K562 (cell line): ENCODE measurements at regions not wholly inside any gene's neighbourhood (a gene's known extent, or its start where the extent isn't known, plus 50 kb on each side); places are given as distances from the start of the nearest gene placed in this dataset.

Experiments used
- DMBX1 ChIP-seq: fragments of 250-450 bp; sonication (Bioruptor Pico); IDR thresholded peaks from 2 replicates; pipeline ENCODE4 v1.8.0; 2022; ENCODE audit warnings: inconsistent platforms, mild to moderate bottlenecking, moderate library complexity, borderline replicate concordance
- EWSR1 ChIP-seq: fragments of 450-650 bp; IDR thresholded peaks from 2 replicates; pipeline ENCODE4 v1.6.1; 2018; ENCODE audit warnings: borderline replicate concordance, mild to moderate bottlenecking, low read depth, moderate library complexity; ENCODE audit not compliant: partially characterized antibody
- HLTF ChIP-seq: fragments of 450-650 bp; IDR thresholded peaks from 2 replicates; pipeline ENCODE4 v1.6.1; 2016
- HMG20A ChIP-seq: fragments of 450-650 bp; formaldehyde crosslinking; conservative IDR thresholded peaks from 2 replicates; pipeline ENCODE4 v1.4.0; 2020; ENCODE audit warnings: mild to moderate bottlenecking, mixed read lengths
- KLF13 ChIP-seq: fragments of 450-650 bp; IDR thresholded peaks from 2 replicates; pipeline ENCODE4 v1.6.1; 2016; ENCODE audit warnings: missing genetic modification characterization, low read depth, mild to moderate bottlenecking, missing compliant biosample characterization, moderate library complexity, borderline replicate concordance
- MCM5 ChIP-seq: fragments of 450-650 bp; IDR thresholded peaks from 2 replicates; pipeline ENCODE4 v1.6.1; 2016; ENCODE audit warnings: low read depth
- MCM7 ChIP-seq, 2 experiments: fragments of 450-650 bp; IDR thresholded peaks; 2 replicates each; pipeline ENCODE4 v1.6.1; 2016 to 2018
- NRF1 ChIP-seq, 2 experiments: fragments of 450-650 bp; IDR thresholded peaks in 1 of 2; conservative IDR thresholded peaks in 1 of 2; 2 replicates each; pipeline ENCODE4 v1.6.1; 2014; ENCODE audit warnings: mild to moderate bottlenecking in 2 of 2
- PHB ChIP-seq: fragments of 250-450 bp; sonication (Bioruptor Pico); IDR thresholded peaks from 2 replicates; pipeline ENCODE4 v1.5.0; 2021
- RUNX1 ChIP-seq: sonication (generic); IDR thresholded peaks from 2 replicates; pipeline ENCODE4 v1.6.1; 2016; ENCODE audit warnings: antibody characterized with exemption, low read depth
- TGIF2 ChIP-seq: sonication (generic); formaldehyde crosslinking; IDR thresholded peaks from 2 replicates; pipeline ENCODE4 v1.8.1; 2022; ENCODE audit warnings: mild to moderate bottlenecking, missing genetic modification reagents, moderate library complexity
- THRB ChIP-seq: fragments of 450-650 bp; formaldehyde crosslinking; conservative IDR thresholded peaks from 2 replicates; pipeline ENCODE4 v1.4.0; 2022; ENCODE audit warnings: mild to moderate bottlenecking, missing genetic modification characterization
- XRCC4 ChIP-seq: IDR thresholded peaks from one replicate; pipeline ENCODE4 v1.6.1; 2011; ENCODE audit not compliant: insufficient read depth, insufficient read length; ENCODE audit errors: extremely low read depth
- ZNF124 ChIP-seq: sonication (generic); formaldehyde crosslinking; IDR thresholded peaks from 2 replicates; pipeline ENCODE4 v1.8.1; 2022; ENCODE audit warnings: missing genetic modification reagents
- TF ChIP-seq, protein P1 (sequence below): fragments of 250-450 bp; sonication (Bioruptor Pico); IDR thresholded peaks from 2 replicates; pipeline ENCODE4 v1.4.0; 2020; ENCODE audit warnings: mild to moderate bottlenecking
- TF ChIP-seq, protein P2 (sequence below), 2 experiments: fragments of 450-650 bp; formaldehyde crosslinking in 1 of 2; IDR thresholded peaks; 2 replicates each; pipeline versions ENCODE4 v1.4.0 to v1.6.1; 2014 to 2020; ENCODE audit warnings: mild to moderate bottlenecking in 2 of 2, borderline replicate concordance in 1 of 2, low read depth in 1 of 2

DNA sequence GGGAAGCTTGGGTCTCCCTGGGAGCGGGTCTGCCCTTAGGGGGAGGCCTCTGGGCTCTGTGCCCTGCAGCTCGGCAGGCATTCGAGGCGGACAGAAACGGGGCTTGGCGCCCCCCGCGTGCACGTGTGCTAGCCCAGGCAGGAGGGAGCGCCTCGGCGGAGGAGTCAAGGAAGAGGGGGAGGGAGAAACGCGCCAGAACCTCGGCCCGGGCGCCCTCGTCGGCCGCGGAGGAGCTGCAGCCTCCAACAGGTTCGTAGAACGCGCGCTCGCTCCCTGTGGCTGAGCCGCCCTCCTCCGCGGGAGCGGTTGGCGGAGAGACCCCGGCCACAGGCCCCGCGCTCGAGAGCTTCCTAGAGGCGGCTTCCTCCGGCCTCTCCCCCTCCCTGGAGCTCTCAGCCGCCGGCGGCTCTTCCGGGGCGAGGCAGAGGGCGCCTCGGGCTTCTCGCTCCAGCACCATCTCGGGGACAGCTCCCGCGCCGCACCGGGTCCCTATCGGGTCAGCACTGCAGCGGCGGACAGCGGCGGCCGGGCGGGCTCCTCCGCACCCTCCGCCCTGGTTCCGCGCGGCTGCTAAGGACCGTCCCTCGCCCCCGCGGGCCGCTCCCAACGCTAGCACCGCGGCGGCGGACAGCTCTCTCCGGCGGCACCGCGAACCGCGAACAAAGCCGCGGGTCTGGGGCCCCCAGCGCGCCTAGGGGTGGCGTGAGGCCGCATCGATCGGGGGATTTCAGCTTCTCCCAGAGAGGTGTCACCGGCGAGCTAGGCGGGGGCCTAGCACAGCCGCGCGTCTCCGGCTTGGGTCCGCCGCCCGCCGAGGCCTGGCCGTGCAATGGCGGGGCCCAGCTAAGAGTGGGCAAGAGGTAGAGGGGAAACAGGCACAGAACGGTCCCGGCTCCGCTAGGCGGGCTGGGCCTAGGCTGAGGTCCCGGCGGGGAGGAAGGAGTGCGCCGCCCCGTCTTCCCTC lies 74.6 kb upstream of the CPLX2 start (continued):
- TF ChIP-seq, protein P1, sequence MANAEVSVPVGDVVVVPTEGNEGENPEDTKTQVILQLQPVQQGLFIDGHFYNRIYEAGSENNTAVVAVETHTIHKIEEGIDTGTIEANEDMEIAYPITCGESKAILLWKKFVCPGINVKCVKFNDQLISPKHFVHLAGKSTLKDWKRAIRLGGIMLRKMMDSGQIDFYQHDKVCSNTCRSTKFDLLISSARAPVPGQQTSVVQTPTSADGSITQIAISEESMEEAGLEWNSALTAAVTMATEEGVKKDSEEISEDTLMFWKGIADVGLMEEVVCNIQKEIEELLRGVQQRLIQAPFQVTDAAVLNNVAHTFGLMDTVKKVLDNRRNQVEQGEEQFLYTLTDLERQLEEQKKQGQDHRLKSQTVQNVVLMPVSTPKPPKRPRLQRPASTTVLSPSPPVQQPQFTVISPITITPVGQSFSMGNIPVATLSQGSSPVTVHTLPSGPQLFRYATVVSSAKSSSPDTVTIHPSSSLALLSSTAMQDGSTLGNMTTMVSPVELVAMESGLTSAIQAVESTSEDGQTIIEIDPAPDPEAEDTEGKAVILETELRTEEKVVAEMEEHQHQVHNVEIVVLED (CRISPR knock-in tag), result no peak
- 0 out of 4 replicates have a peak, but pooled peaks of 1 of the 2 experiments have one; percentile 12 for TF ChIP-seq NRF1 (conservative IDR thresholded peaks at IDR 0.05 in 1 of 2, IDR thresholded peaks at IDR 0.05 in 1 of 2)
- TF ChIP-seq HLTF, result no peak
- TF ChIP-seq TGIF2 (CRISPR knock-in tag), result peak; percentile 99
- TF ChIP-seq DMBX1 (CRISPR knock-in tag), result peak; percentile 97
- no peak for TF ChIP-seq MCM5
- no peak for TF ChIP-seq RUNX1
- no peak for TF ChIP-seq PHB
- peak; percentile 42; the same call in 1 of the 2 replicates for TF ChIP-seq KLF13 (tag)
- TF ChIP-seq, protein P2, sequence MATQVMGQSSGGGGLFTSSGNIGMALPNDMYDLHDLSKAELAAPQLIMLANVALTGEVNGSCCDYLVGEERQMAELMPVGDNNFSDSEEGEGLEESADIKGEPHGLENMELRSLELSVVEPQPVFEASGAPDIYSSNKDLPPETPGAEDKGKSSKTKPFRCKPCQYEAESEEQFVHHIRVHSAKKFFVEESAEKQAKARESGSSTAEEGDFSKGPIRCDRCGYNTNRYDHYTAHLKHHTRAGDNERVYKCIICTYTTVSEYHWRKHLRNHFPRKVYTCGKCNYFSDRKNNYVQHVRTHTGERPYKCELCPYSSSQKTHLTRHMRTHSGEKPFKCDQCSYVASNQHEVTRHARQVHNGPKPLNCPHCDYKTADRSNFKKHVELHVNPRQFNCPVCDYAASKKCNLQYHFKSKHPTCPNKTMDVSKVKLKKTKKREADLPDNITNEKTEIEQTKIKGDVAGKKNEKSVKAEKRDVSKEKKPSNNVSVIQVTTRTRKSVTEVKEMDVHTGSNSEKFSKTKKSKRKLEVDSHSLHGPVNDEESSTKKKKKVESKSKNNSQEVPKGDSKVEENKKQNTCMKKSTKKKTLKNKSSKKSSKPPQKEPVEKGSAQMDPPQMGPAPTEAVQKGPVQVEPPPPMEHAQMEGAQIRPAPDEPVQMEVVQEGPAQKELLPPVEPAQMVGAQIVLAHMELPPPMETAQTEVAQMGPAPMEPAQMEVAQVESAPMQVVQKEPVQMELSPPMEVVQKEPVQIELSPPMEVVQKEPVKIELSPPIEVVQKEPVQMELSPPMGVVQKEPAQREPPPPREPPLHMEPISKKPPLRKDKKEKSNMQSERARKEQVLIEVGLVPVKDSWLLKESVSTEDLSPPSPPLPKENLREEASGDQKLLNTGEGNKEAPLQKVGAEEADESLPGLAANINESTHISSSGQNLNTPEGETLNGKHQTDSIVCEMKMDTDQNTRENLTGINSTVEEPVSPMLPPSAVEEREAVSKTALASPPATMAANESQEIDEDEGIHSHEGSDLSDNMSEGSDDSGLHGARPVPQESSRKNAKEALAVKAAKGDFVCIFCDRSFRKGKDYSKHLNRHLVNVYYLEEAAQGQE (IDR thresholded peaks at IDR 0.05; ENCODE audit: borderline replicate concordance), result peak; percentile 100
- TF ChIP-seq, protein P2 (CRISPR knock-in tag; IDR thresholded peaks at IDR 0.05; ENCODE audit: low read depth), result peak; percentile 100
- TF ChIP-seq HMG20A (CRISPR knock-in tag), result no peak
- TF ChIP-seq MCM7 (IDR thresholded peaks at IDR 0.05), result no peak
- TF ChIP-seq EWSR1, result no peak
- no peak for TF ChIP-seq XRCC4
- no peak for TF ChIP-seq THRB (CRISPR knock-in tag)
- TF ChIP-seq ZNF124 (CRISPR knock-in tag), result peak; percentile 92
